GM21515 (cell line): ENCODE measurements at regions not wholly inside any gene's neighbourhood (a gene's known extent, or its start where the extent isn't known, plus 50 kb on each side); places are given as distances from the start of the nearest gene placed in this dataset.
"Not testable (repeated sequence)": the region's sequence is repeated elsewhere in the genome, so short reads cannot be mapped to it uniquely, and the experiment has no call there.

Experiments used
- ATAC-seq: cut with Tn5 transposase; IDR thresholded peaks from one replicate; pipeline ENCODE4 v1.9.1; 2021; ENCODE audit not compliant: unreplicated experiment

DNA sequence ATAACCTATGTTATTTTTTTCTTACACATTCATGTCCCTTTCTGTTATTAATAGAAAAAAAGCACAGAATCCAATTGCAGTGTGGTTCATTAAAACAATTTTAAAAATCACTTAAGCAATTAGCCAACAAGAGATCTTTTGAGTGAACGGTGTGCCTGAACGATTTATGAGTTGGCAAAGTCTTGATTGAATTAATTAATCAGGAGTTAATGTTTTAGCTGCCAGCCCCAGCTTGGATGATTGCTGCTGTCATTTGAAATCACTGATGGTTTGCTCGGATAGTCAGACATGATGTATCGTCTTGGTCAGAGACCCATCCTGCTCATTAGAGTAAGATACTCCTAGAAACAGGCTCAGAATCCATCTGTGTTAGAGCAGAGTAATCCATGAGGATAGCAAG lies 158.3 kb upstream of the GALNT2 start:
- no peak for ATAC-seq

GRCh38 chr1:229913489-229913888 lies 153.5 kb upstream of the GALNT2 start:
- no peak for ATAC-seq

DNA sequence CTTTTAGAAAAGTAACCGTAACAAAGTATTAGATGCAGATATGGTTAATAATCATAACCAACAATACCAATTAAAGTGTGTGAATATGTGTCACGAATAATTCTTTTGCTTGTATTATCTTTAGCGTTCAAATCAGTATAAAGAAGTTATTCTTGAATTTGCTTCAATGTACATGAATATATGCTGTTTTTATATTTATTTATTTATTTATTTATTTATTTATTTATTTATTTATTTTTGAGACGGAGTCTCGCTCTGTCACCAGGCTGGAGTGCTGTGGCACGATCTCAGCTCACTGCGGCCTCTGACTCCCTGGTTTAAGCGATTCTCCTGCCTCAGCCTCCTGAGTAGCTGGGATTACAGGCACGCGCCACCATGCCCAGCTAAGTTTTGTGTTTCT lies 147.6 kb upstream of the GALNT2 start:
- ATAC-seq = not testable (repeated sequence)

DNA sequence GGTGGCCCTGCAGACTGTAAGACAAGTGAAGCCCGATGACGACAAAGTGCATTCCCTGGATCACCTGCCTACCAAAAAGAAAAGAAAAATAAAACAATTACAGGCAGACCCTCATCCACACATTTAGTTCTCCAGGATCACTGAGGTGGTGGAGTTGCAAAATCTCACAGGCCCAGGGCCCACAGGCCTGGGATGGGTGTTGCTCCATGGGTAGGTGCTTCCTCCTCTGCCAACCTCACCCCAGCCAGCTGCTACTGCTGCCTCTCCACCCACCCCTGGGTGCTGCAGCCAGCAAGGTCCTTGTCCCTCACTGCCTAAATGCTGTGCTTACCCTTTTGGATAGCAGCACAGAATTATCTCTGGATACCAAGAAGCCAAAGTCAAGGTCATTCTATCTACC lies 146.4 kb upstream of the GALNT2 start:
- ATAC-seq = no peak

DNA sequence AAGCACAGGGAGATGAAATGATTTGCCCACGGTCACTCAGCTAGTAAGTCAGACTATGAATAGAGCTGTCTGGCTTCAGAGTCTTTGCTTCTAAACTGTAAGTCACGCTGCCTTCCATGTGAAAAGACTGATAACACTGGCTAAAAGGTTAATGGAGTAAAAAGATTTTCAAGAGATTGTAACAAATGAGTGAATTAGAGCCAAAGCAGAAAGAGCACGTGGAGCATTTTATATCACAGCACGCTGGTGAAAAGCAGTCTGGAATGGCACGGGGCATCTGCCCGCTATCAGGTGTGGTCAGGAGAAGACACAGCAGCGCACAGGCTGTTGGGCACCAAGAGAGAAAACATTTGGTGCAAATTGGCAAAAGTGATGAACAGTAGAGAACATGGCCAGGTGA lies 144.8 kb upstream of the GALNT2 start:
- no peak for ATAC-seq

DNA sequence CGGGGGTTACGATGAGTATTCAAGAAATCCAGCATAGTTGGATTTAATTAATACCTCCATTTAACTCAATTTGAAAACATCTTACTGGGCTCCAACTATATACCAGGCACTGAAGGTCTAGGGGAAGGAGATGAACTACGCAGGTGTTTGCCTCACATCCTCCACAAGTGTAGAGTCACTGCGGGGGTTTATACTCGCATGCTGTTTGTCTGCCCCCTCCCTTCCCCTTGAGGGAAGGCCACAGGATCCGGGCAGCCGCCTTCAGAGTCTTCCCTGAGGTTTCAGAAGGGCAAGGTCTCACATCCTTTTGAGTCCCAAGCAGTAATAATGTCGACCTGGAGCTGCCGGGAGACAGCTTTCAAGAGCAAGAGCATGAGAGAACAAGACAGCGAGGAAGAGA lies 142.4 kb upstream of the GALNT2 start:
- ATAC-seq = no peak

GRCh38 chr1:229928767-229929166 lies 138.3 kb upstream of the GALNT2 start:
- no peak for ATAC-seq

- ATAC-seq = not testable (repeated sequence)
These were observed 135.3 kb upstream of the GALNT2 start for GRCh38 chr1:229931751-229932150.

GRCh38 chr1:229935157-229935556 lies 131.9 kb upstream of the GALNT2 start:
- not testable (repeated sequence) for ATAC-seq

DNA sequence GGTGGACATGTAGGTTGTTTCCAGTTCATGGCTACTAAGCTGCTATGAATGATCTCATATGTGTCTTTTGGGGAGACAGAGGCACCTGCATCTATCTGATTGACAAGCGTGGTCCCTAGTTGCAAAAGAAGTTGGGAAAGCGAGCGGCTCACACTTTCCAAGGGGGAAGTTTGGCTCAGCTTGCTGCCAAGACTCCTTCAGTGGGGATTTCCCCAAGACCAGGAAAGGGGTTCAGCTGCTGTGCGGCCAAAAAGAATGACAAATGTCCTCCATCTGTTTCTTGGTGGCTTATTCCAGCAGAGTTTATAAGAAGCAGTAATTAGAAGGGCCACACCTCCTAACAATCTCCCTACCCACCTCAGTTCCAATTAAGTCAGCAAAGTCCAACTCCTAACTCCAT lies 128.5 kb upstream of the GALNT2 start:
- ATAC-seq = no peak

DNA sequence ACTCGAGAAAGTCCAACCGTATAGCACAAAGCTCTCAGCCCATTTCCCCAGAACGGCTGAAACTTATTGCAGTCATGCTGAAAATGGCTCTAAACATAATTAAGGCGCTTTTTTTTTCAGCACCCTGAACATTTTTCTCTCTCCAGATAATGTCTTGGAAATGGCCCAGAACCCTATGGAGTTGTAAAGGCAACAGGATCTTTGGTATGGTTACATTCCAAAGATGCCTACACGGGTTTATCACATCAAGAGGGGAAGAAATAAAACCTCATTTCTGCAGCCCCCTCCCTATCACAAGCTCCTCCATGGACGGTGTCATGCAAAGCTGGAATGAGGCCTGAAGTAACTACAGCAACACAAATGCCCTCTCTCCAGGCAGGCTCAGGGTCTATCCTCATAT lies 126.4 kb upstream of the GALNT2 start:
- ATAC-seq = no peak

DNA sequence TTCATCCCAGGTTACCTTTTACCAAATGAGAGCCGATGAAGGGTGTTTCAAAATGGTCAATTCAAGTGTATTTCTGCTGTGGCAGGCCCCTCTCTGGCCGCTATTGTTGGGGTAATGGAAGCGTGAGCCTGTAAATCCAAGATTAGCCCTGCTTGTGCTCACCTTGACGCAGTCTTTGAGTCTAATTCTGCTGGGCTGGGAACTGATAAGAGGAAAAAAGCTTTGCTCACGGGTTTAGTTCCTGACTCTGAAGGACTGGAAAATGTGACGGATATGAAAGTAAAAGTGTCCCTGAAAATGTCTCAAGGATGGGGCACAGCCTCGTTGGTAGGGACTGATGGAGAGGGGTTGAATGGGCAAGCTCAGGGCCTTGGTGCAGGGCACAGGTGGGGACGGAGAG lies 125.9 kb upstream of the GALNT2 start:
- ATAC-seq = no peak

- ATAC-seq = no peak
These were observed 125.2 kb upstream of the GALNT2 start for GRCh38 chr1:229941831-229942230.

- no peak for ATAC-seq
These were observed 124.5 kb upstream of the GALNT2 start for GRCh38 chr1:229942501-229942900.

GRCh38 chr1:229943148-229943714 lies 123.8 kb upstream of the GALNT2 start:
- no peak for ATAC-seq

DNA sequence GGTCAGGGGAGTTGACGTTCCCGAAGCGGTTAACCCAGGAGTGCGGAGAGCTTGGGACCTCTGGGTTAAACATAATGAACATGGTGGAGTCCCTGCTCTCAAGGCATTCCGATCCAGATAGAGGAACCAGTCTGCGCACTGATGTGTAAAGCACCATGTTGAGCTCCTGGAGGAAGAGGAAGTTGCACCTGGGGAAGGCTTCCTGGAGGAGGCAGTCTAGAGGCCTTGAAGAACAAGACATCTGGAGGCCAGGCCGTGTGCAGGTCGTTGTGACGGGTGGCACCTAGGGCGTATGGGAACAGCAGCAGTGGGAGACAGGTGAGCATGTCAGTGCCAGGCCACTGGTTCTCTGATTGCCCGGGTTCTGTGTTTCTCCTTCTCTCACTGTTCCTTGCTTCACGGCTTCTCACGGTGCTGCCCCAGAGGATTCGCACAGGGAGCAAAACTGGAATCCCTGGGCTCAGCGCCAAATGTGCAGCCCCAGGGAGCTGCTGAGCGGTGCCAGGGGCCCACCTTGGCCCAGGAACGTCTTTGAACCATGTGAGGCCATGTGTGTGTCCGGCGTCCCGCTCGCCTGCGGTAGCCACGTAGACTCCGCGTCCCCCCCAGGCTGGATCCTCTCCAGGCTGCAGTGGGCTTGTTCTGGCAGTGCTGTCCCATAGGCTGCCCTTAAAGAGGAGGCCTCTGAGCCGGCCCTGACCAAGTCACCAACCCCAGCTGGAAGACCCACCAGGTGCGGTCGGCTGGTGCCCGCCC lies 122.9 kb upstream of the GALNT2 start:
- ATAC-seq = no peak

GRCh38 chr1:229945795-229946194 lies 121.2 kb upstream of the GALNT2 start:
- no peak for ATAC-seq

GRCh38 chr1:229947968-229948367 lies 119.1 kb upstream of the GALNT2 start:
- no peak for ATAC-seq

GRCh38 chr1:229948438-229948837 lies 118.6 kb upstream of the GALNT2 start:
- no peak for ATAC-seq

DNA sequence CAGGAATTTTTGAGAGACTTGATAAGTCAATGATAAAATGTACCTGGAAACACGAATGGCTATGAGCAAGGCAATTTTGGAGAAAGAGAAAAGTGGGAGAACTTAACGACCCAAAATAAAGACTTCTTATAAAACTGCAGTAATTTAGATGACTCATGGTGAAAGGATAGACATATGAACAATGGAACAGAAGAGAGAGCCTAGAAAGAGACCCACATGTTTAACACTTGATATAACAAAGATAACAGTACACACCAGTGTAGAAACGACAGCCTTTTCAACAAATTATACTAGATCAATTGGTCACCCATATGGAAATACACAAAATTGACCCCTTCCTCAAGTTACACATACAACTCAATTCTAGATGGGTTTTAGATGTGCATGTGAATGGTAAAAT lies 117.5 kb upstream of the GALNT2 start:
- no peak for ATAC-seq

- ATAC-seq = no peak
These were observed 117.0 kb upstream of the GALNT2 start for GRCh38 chr1:229950020-229950419.

- ATAC-seq = no peak
These were observed 116.1 kb upstream of the GALNT2 start for GRCh38 chr1:229950908-229951307.
